HepG2 (cell line): ENCODE measurements at regions not wholly inside any gene's neighbourhood (a gene's known extent, or its start where the extent isn't known, plus 50 kb on each side); places are given as distances from the start of the nearest gene placed in this dataset.

Source experiments
- ATAC-seq: fragments of 200-7000 bp; cut with Tn5 transposase; 3 replicates; pipeline ENCODE4 v1.9.1; 2020; ENCODE audit warnings: mild to moderate bottlenecking, moderate library complexity
- BruUV-seq: library from RNA; stranded (reverse); fragments of 400-500 nt; replicated peaks from 2 replicates; lab custom pipeline; 2021; lab: Mats Ljungman, UMichigan
- CTCF ChIA-PET: fragments of 300-600 bp; formaldehyde crosslinking; extraction: SDS; loops from one replicate; lab custom pipeline; 2021; ENCODE audit warnings: low total read pairs, inconsistent platforms, low intra/inter-chr PET ratio; lab: Yijun Ruan, JAX
- POLR2A ChIA-PET: fragments of 350-600 bp; sonication (Branson Sonifier 250); formaldehyde crosslinking; loops from one replicate; lab custom pipeline; 2020; ENCODE audit warnings: antibody characterized with exemption, inconsistent platforms; lab: Yijun Ruan, JAX
- DNase-seq: peaks from one replicate; pipeline ENCODE4 v3.0.0-alpha.2; 2015; ENCODE audit warnings: low spot score
- FAIRE-seq: peaks from 3 replicates; lab custom pipeline; 2011; peaks lifted over from hg19 to GRCh38; lab: Jason Lieb, UNC
- H2AFZ ChIP-seq: one replicate; pipeline ENCODE4 v1.6.1; 2011; ENCODE audit warnings: low read length, inconsistent platforms
- H3K27ac ChIP-seq: fragments of 300-600 bp; 3 replicates; pipeline ENCODE4 v1.8.0; 2011; ENCODE audit warnings: mixed run types, mild to moderate bottlenecking, mixed read lengths, low read length, inconsistent platforms; ENCODE audit not compliant: insufficient read depth; ENCODE audit errors: extremely low read length
- H3K27me3 ChIP-seq, 2 experiments: fragments of 200-600 bp in 1 of 2; 2 replicates in 1 of 2; 3 replicates in 1 of 2; pipeline versions ENCODE4 v1.6.0 to v1.8.0; 2011; ENCODE audit warnings: low read length in 2 of 2, mild to moderate bottlenecking in 2 of 2, moderate library complexity in 2 of 2, inconsistent platforms in 1 of 2; ENCODE audit not compliant: insufficient read depth in 2 of 2, control insufficient read depth in 1 of 2
- H3K36me3 ChIP-seq, 2 experiments: fragments of 200-600 bp in 1 of 2; replicated peaks in 1 of 2; 2 replicates in 1 of 2; 3 replicates in 1 of 2; pipeline versions ENCODE4 v1.5.1 to v1.8.0; 2011; ENCODE audit warnings: low read length in 2 of 2, inconsistent platforms in 1 of 2; ENCODE audit not compliant: insufficient read depth in 2 of 2, control insufficient read depth in 1 of 2
- H3K4me1 ChIP-seq: 2 replicates; pipeline ENCODE4 v1.5.1; 2012; ENCODE audit warnings: low read length, inconsistent platforms; ENCODE audit not compliant: insufficient read depth
- H3K4me2 ChIP-seq: 2 replicates; pipeline ENCODE4 v1.6.0; 2011; ENCODE audit warnings: low read depth, low read length, inconsistent platforms
- H3K4me3 ChIP-seq, 3 experiments: fragments of 200-600 bp in 1 of 3; sonication (generic), shearing (Covaris generic) in 1 of 3; replicated peaks in 1 of 3; 2 replicates each; pipeline ENCODE4 v1.5.1; 2011 to 2016; ENCODE audit warnings: low read length in 3 of 3, inconsistent platforms in 2 of 3, low read depth in 2 of 3, mild to moderate bottlenecking in 2 of 3, control low read depth in 1 of 3, mixed read lengths in 1 of 3; ENCODE audit not compliant: insufficient read depth in 1 of 3
- H3K79me2 ChIP-seq: one replicate; pipeline ENCODE4 v1.6.1; 2011; ENCODE audit warnings: low read length, inconsistent platforms; ENCODE audit not compliant: insufficient read depth
- H3K9ac ChIP-seq: 2 replicates; pipeline ENCODE4 v1.6.0; 2011; ENCODE audit warnings: mild to moderate bottlenecking, low read depth, low read length, inconsistent platforms; ENCODE audit not compliant: insufficient read depth
- H3K9me3 ChIP-seq: 2 replicates; pipeline ENCODE4 v1.5.1; 2012; ENCODE audit warnings: mild to moderate bottlenecking, low read length
- H4K20me1 ChIP-seq: 2 replicates; pipeline ENCODE4 v1.6.0; 2011; ENCODE audit warnings: inconsistent platforms, mild to moderate bottlenecking, low read length, moderate library complexity; ENCODE audit not compliant: insufficient read depth
- CERS6 ChIP-seq: sonication (generic); formaldehyde crosslinking; IDR thresholded peaks from 2 replicates; pipeline ENCODE4 v1.5.0; 2020; ENCODE audit warnings: missing genetic modification reagents
- GLI4 ChIP-seq: sonication (generic); formaldehyde crosslinking; IDR thresholded peaks from 2 replicates; pipeline ENCODE4 v1.5.1; 2020; ENCODE audit warnings: missing genetic modification reagents, mild to moderate bottlenecking, moderate library complexity, borderline replicate concordance
- HDAC2 ChIP-seq: sonication (generic); formaldehyde crosslinking; IDR thresholded peaks from 2 replicates; pipeline ENCODE4 v1.4.0; 2020; ENCODE audit warnings: missing genetic modification reagents
- NCOA1 ChIP-seq: sonication (generic); formaldehyde crosslinking; IDR thresholded peaks from 2 replicates; pipeline ENCODE4 v1.9.0; 2021; ENCODE audit warnings: missing genetic modification reagents
- NR1H2 ChIP-seq: sonication (generic); formaldehyde crosslinking; IDR thresholded peaks from 2 replicates; pipeline ENCODE4 v1.8.1; 2022; ENCODE audit warnings: low read depth, missing genetic modification reagents, borderline replicate concordance
- SSRP1 ChIP-seq: IDR thresholded peaks from 2 replicates; pipeline ENCODE4 v1.6.1; 2016; ENCODE audit warnings: control low read depth
- ZBTB3 ChIP-seq: sonication (generic); formaldehyde crosslinking; IDR thresholded peaks from 2 replicates; pipeline ENCODE4 v1.4.0; 2020; ENCODE audit warnings: low read depth, mild to moderate bottlenecking, moderate library complexity, missing genetic modification reagents, borderline replicate concordance
- ZNF383 ChIP-seq: sonication (generic); formaldehyde crosslinking; IDR thresholded peaks from 2 replicates; pipeline ENCODE4 v1.4.0; 2020; ENCODE audit warnings: missing genetic modification reagents, mild to moderate bottlenecking, borderline replicate concordance
- ZNF577 ChIP-seq: sonication (generic); formaldehyde crosslinking; IDR thresholded peaks from 2 replicates; pipeline ENCODE4 v1.4.0; 2020; ENCODE audit warnings: mild to moderate bottlenecking, low read depth, missing genetic modification reagents, borderline replicate concordance
- ZNF629 ChIP-seq: sonication (generic); formaldehyde crosslinking; conservative IDR thresholded peaks from 2 replicates; pipeline ENCODE4 v1.5.0; 2020; ENCODE audit warnings: missing genetic modification reagents
- ZSCAN22 ChIP-seq: sonication (generic); formaldehyde crosslinking; IDR thresholded peaks from 2 replicates; pipeline ENCODE4 v1.4.0; 2020; ENCODE audit warnings: mild to moderate bottlenecking, missing genetic modification reagents
- WGBS: methylation state at CpG from one replicate; pipeline ENCODE4 v1.1.6; 2017; ENCODE audit warnings: low lambda C conversion rate; 5-methylcytosine and 5-hydroxymethylcytosine counted together
- in situ Hi-C: cut with HindIII; loops from 2 replicates; pipeline ENCODE4 v1.10.0; 2017; ENCODE audit warnings: low pct_unique_long_range_greater_than_20kb; ENCODE audit not compliant: extremely low pct_ligation_motif_present
- intact Hi-C: fragments of 100-400 bp; cut with micrococcal nuclease; formaldehyde crosslinking; loops from one replicate; pipeline ENCODE4 v1.10.0; 2022; ENCODE audit not compliant: unreplicated experiment
- TF ChIP-seq, protein P1 (sequence below): IDR thresholded peaks from 2 replicates; pipeline ENCODE4 v1.6.1; 2016; ENCODE audit warnings: low read depth, missing genetic modification reagents, missing compliant biosample characterization
- TF ChIP-seq, protein P2 (sequence below): sonication (generic); formaldehyde crosslinking; IDR thresholded peaks from 2 replicates; pipeline ENCODE4 v1.5.1; 2020; ENCODE audit warnings: mild to moderate bottlenecking, missing genetic modification reagents, moderate library complexity
- TF ChIP-seq, protein P3 (sequence below): sonication (generic); formaldehyde crosslinking; IDR thresholded peaks from 2 replicates; pipeline ENCODE4 v1.4.0; 2020; ENCODE audit warnings: mild to moderate bottlenecking, low read depth, missing genetic modification reagents

- Histone ChIP-seq H3K79me2 (no peaks in the 10 kb centered on the region), H3K9ac (no peak overlapping the region)
- CTCF ChIA-PET = no interaction called here
- POLR2A ChIA-PET = no interaction called here
- in situ Hi-C loops = no loop called here
- TF ChIP-seq ZNF577 = no peak
- TF ChIP-seq NR1H2 (CRISPR knock-in tag) = no peak
- no peak for TF ChIP-seq GLI4 (CRISPR knock-in tag)
- TF ChIP-seq, protein P1, sequence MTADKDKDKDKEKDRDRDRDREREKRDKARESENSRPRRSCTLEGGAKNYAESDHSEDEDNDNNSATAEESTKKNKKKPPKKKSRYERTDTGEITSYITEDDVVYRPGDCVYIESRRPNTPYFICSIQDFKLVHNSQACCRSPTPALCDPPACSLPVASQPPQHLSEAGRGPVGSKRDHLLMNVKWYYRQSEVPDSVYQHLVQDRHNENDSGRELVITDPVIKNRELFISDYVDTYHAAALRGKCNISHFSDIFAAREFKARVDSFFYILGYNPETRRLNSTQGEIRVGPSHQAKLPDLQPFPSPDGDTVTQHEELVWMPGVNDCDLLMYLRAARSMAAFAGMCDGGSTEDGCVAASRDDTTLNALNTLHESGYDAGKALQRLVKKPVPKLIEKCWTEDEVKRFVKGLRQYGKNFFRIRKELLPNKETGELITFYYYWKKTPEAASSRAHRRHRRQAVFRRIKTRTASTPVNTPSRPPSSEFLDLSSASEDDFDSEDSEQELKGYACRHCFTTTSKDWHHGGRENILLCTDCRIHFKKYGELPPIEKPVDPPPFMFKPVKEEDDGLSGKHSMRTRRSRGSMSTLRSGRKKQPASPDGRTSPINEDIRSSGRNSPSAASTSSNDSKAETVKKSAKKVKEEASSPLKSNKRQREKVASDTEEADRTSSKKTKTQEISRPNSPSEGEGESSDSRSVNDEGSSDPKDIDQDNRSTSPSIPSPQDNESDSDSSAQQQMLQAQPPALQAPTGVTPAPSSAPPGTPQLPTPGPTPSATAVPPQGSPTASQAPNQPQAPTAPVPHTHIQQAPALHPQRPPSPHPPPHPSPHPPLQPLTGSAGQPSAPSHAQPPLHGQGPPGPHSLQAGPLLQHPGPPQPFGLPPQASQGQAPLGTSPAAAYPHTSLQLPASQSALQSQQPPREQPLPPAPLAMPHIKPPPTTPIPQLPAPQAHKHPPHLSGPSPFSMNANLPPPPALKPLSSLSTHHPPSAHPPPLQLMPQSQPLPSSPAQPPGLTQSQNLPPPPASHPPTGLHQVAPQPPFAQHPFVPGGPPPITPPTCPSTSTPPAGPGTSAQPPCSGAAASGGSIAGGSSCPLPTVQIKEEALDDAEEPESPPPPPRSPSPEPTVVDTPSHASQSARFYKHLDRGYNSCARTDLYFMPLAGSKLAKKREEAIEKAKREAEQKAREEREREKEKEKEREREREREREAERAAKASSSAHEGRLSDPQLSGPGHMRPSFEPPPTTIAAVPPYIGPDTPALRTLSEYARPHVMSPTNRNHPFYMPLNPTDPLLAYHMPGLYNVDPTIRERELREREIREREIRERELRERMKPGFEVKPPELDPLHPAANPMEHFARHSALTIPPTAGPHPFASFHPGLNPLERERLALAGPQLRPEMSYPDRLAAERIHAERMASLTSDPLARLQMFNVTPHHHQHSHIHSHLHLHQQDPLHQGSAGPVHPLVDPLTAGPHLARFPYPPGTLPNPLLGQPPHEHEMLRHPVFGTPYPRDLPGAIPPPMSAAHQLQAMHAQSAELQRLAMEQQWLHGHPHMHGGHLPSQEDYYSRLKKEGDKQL = no peak
- no peak for TF ChIP-seq ZSCAN22
- no peak for TF ChIP-seq ZNF383 (CRISPR knock-in tag)
- no peak for TF ChIP-seq NCOA1 (CRISPR knock-in tag)
- no peak for TF ChIP-seq CERS6
- no peak for TF ChIP-seq ZBTB3 (CRISPR knock-in tag)
- TF ChIP-seq, protein P2, sequence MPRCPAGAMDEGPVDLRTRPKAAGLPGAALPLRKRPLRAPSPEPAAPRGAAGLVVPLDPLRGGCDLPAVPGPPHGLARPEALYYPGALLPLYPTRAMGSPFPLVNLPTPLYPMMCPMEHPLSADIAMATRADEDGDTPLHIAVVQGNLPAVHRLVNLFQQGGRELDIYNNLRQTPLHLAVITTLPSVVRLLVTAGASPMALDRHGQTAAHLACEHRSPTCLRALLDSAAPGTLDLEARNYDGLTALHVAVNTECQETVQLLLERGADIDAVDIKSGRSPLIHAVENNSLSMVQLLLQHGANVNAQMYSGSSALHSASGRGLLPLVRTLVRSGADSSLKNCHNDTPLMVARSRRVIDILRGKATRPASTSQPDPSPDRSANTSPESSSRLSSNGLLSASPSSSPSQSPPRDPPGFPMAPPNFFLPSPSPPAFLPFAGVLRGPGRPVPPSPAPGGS (CRISPR knock-in tag) = no peak
- TF ChIP-seq, protein P3, sequence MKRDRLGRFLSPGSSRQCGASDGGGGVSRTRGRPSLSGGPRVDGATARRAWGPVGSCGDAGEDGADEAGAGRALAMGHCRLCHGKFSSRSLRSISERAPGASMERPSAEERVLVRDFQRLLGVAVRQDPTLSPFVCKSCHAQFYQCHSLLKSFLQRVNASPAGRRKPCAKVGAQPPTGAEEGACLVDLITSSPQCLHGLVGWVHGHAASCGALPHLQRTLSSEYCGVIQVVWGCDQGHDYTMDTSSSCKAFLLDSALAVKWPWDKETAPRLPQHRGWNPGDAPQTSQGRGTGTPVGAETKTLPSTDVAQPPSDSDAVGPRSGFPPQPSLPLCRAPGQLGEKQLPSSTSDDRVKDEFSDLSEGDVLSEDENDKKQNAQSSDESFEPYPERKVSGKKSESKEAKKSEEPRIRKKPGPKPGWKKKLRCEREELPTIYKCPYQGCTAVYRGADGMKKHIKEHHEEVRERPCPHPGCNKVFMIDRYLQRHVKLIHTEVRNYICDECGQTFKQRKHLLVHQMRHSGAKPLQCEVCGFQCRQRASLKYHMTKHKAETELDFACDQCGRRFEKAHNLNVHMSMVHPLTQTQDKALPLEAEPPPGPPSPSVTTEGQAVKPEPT (CRISPR knock-in tag) = no peak
- no peak for TF ChIP-seq HDAC2 (CRISPR knock-in tag)
- no peak for TF ChIP-seq SSRP1
- no peak for TF ChIP-seq ZNF629
- TF ChIP-seq, all 625 proteins: peak for 0
- DNase-seq (no peak), FAIRE-seq (no peak), ATAC-seq (no peak)
- WGBS = 33% methylated on average over 5 of the region's 5 CpGs
- Histone ChIP-seq H2AFZ (no peak overlapping the region), H3K4me2 (no peak overlapping the region), H3K27me3 (no peaks in the 10 kb centered on the region), H3K9me3 (no peaks in the 10 kb centered on the region), H3K4me1 (no peaks in the 10 kb centered on the region), H4K20me1 (no peaks in the 10 kb centered on the region), H3K27ac (no peak overlapping the region), H3K36me3 (no peaks in the 10 kb centered on the region), H3K4me3 (no peak overlapping the region)
- intact Hi-C loops = no loop called here
- no TSS peak for BruUV-seq
Observed at GRCh38 chr21:15964236-15964855, 234.6 kb downstream of the USP25 start.
